ENCODE measurements at regions not wholly inside any gene's neighbourhood (a gene's known extent, or its start where the extent isn't known, plus 50 kb on each side); places are given as distances from the start of the nearest gene placed in this dataset.

GRCh38 chr12:74185360-74185759 lies 352.3 kb upstream of the ATXN7L3B start:
- no peaks in the 10 kb centered on the region for H3K4me1 Mint-ChIP-seq
- no peaks in the 10 kb centered on the region for H3K9me3 Mint-ChIP-seq

DNA sequence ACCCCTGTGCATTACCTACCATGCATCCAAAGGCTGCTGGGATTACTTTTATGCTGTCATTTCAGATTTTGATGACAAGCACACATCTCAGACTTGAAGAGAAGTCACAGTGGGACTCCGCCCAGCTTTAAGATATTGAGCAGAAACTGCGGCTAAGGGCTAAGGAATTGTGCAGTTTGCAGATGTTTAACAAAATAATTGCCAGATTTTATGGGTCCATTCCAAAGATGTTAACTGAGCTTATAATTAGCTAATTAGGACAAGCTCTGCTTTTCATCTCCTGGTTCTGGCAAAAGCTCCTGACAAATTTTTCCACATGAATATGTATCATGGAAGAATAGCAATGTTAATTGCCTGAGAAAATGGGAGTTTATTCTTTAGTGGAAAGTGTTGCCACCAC lies 344.4 kb upstream of the ATXN7L3B start:
- Mint-ChIP-seq H3K4me3 (no peak overlapping the region), H3K9me3 (no peaks in the 10 kb centered on the region), H3K36me3 (no peaks in the 10 kb centered on the region), H3K4me1 (no peaks in the 10 kb centered on the region), H3K27me3 (ENCODE audit: low read depth) (no peaks in the 10 kb centered on the region), H3K27ac (no peak overlapping the region)
- TF ChIP-seq, protein P1, sequence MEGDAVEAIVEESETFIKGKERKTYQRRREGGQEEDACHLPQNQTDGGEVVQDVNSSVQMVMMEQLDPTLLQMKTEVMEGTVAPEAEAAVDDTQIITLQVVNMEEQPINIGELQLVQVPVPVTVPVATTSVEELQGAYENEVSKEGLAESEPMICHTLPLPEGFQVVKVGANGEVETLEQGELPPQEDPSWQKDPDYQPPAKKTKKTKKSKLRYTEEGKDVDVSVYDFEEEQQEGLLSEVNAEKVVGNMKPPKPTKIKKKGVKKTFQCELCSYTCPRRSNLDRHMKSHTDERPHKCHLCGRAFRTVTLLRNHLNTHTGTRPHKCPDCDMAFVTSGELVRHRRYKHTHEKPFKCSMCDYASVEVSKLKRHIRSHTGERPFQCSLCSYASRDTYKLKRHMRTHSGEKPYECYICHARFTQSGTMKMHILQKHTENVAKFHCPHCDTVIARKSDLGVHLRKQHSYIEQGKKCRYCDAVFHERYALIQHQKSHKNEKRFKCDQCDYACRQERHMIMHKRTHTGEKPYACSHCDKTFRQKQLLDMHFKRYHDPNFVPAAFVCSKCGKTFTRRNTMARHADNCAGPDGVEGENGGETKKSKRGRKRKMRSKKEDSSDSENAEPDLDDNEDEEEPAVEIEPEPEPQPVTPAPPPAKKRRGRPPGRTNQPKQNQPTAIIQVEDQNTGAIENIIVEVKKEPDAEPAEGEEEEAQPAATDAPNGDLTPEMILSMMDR (IDR thresholded peaks at IDR 0.05; ENCODE audit: unreplicated experiment) = no peak
- DNase-seq (ENCODE audit: low spot score in 2 of 2, unreplicated experiment in 2 of 2) = no peak

More at GRCh38 chr12:74185360-74185759, 352.3 kb upstream of the ATXN7L3B start:
- H3K4me3 Mint-ChIP-seq = no peak overlapping the region
- H3K27me3 Mint-ChIP-seq (ENCODE audit: low read depth) = no peaks in the 10 kb centered on the region
- DNase-seq (ENCODE audit: low spot score in 2 of 2, unreplicated experiment in 2 of 2) = no peak
- no peak overlapping the region for H3K27ac Mint-ChIP-seq
- TF ChIP-seq, protein P1 (IDR thresholded peaks at IDR 0.05; ENCODE audit: unreplicated experiment) = no peak
- H3K36me3 Mint-ChIP-seq = no peaks in the 10 kb centered on the region

- Mint-ChIP-seq H3K9me3 (peaks cover 25% of the 10 kb centered on the region), H3K27ac (no peak overlapping the region), H3K36me3 (no peaks in the 10 kb centered on the region), H3K4me3 (no peak overlapping the region), H3K27me3 (ENCODE audit: low read depth) (no peaks in the 10 kb centered on the region), H3K4me1 (no peaks in the 10 kb centered on the region)
- TF ChIP-seq, protein P1 (IDR thresholded peaks at IDR 0.05; ENCODE audit: unreplicated experiment) = no peak
- DNase-seq (ENCODE audit: low spot score in 2 of 2, unreplicated experiment in 2 of 2) = no peak
These were observed 333.4 kb upstream of the ATXN7L3B start for GRCh38 chr12:74204236-74204635.

GRCh38 chr12:74227846-74228545 lies 309.6 kb upstream of the ATXN7L3B start:
- TF ChIP-seq, protein P1 (IDR thresholded peaks at IDR 0.05; ENCODE audit: unreplicated experiment) = no peak
- no peak overlapping the region for H3K27ac Mint-ChIP-seq
- no peaks in the 10 kb centered on the region for H3K4me1 Mint-ChIP-seq
- no peak for DNase-seq (ENCODE audit: low spot score in 2 of 2, unreplicated experiment in 2 of 2)
- H3K9me3 Mint-ChIP-seq = no peaks in the 10 kb centered on the region
- no peak overlapping the region for H3K4me3 Mint-ChIP-seq
- H3K27me3 Mint-ChIP-seq (ENCODE audit: low read depth) = no peaks in the 10 kb centered on the region
- H3K36me3 Mint-ChIP-seq = no peaks in the 10 kb centered on the region

DNA sequence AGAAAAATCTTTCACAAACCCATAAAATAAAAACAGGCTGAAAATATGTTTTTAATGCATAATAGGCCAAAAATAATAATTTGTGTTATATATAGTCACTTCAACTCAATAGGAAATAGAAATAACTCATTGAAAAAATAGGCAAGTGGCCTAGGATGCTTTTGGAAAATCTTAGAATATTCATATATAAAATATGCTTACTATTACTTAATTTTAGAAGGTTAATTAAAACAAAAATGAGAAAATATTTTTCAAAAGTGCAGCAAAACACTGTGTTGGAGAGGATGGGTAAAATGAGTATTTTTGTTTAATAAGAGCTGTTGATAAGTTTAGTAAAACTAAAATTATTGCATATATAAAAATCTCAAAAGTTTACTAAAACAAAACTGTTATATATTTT lies 308.0 kb upstream of the ATXN7L3B start:
- Mint-ChIP-seq H3K27ac (no peak overlapping the region), H3K4me1 (no peaks in the 10 kb centered on the region), H3K27me3 (ENCODE audit: low read depth) (no peaks in the 10 kb centered on the region), H3K9me3 (peaks cover 7% of the 10 kb centered on the region), H3K4me3 (no peak overlapping the region), H3K36me3 (no peaks in the 10 kb centered on the region)
- TF ChIP-seq, protein P1 (IDR thresholded peaks at IDR 0.05; ENCODE audit: unreplicated experiment) = no peak
- DNase-seq (ENCODE audit: low spot score in 2 of 2, unreplicated experiment in 2 of 2) = no peak

All from mesothelial cell of epicardium (in vitro differentiated cells).